22Rv1 (cell line): ENCODE measurements at regions not wholly inside any gene's neighbourhood (a gene's known extent, or its start where the extent isn't known, plus 50 kb on each side); places are given as distances from the start of the nearest gene placed in this dataset.

Source experiments
- H3K27ac ChIP-seq: fragments of 450-650 bp; 2 replicates; pipeline ENCODE4 v1.5.1; 2017
- CTCF ChIP-seq: fragments of 450-650 bp; IDR thresholded peaks from 2 replicates; pipeline ENCODE4 v1.5.1; 2017; ENCODE audit warnings: mild to moderate bottlenecking
- ZFX ChIP-seq: fragments of 450-650 bp; IDR thresholded peaks from 2 replicates; pipeline ENCODE4 v1.6.1; 2017; ENCODE audit warnings: antibody characterized with exemption, borderline replicate concordance

- H3K27ac ChIP-seq = no peak overlapping the region
- TF ChIP-seq ZFX (no peak), CTCF (no peak)
These were observed 180.7 kb upstream of the HS3ST5 start for GRCh38 chr6:114523508-114523907.

GRCh38 chr6:114521926-114522325 is 179.1 kb upstream of the HS3ST5 start:
- no peak for TF ChIP-seq ZFX
- TF ChIP-seq CTCF = no peak
- H3K27ac ChIP-seq = no peak overlapping the region

- TF ChIP-seq ZFX (no peak), CTCF (no peak)
- H3K27ac ChIP-seq = no peak overlapping the region
These were observed 178.2 kb upstream of the HS3ST5 start for GRCh38 chr6:114520976-114521375.

- TF ChIP-seq ZFX (no peak), CTCF (no peak)
- no peak overlapping the region for H3K27ac ChIP-seq
These were observed 171.3 kb upstream of the HS3ST5 start for GRCh38 chr6:114514170-114514569.

GRCh38 chr6:114471450-114471849 is 128.6 kb upstream of the HS3ST5 start:
- no peak for TF ChIP-seq ZFX
- TF ChIP-seq CTCF = no peak
- H3K27ac ChIP-seq = no peak overlapping the region

- H3K27ac ChIP-seq = no peak overlapping the region
- TF ChIP-seq ZFX (no peak), CTCF (no peak)
These were observed 125.1 kb upstream of the HS3ST5 start for GRCh38 chr6:114467931-114468330.

- TF ChIP-seq ZFX (no peak), CTCF (no peak)
- no peak overlapping the region for H3K27ac ChIP-seq
These were observed 122.7 kb upstream of the HS3ST5 start for GRCh38 chr6:114465511-114465910.
